ENCODE measurements at regions not wholly inside any gene's neighbourhood (a gene's known extent, or its start where the extent isn't known, plus 50 kb on each side); places are given as distances from the start of the nearest gene placed in this dataset.

DNA sequence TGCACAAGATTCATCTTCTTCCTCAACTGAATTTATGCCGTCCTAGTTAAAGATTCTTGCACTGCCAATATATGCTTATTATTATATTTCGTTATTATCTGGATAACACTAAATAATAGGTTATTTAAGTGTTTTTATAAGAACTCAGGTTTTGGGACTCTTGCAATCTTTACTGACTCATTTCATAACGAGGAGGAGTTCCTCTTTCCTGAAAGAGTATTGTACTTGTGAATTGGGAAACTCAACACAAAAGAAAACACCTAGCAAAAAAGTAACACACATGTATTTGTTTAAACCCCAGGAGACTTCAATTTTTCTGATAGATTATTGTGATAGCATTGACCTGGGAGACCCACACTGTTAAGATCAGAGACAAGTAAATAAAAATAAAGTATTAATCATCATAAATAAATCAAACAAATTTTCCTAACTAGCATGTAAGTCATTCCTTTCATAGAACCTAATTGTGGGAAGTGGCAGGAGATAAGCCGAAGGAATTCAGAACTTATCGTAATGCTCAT lies 505.8 kb downstream of the KCNJ2 start:
- no peaks in the 10 kb centered on the region for H3K36me3 ChIP-seq (ENCODE audit: low read length)
- H2AFZ ChIP-seq (ENCODE audit: low read depth, low read length, severe bottlenecking) = no peak overlapping the region
- no peak for TF ChIP-seq CTCF (IDR thresholded peaks at IDR 0.05; ENCODE audit: insufficient read depth, low read length, poor library complexity, severe bottlenecking)
- TF ChIP-seq EZH2phosphoT487 (conservative IDR thresholded peaks at IDR 0.05; ENCODE audit: low read length) = no peak
- no peak overlapping the region for H3K27ac ChIP-seq (ENCODE audit: low read depth, low read length)
- no peak overlapping the region for H3K9ac ChIP-seq (ENCODE audit: low read length)
- no peaks in the 10 kb centered on the region for H3F3A ChIP-seq (ENCODE audit: insufficient read depth)
- no peaks in the 10 kb centered on the region for H3K79me2 ChIP-seq (ENCODE audit: insufficient read depth, low read length)
- H3K9me2 ChIP-seq (replicated peaks; ENCODE audit: insufficient read depth, low read length) = no peaks in the 10 kb centered on the region
- H3K4me2 ChIP-seq (ENCODE audit: low read depth, low read length, poor library complexity, severe bottlenecking) = no peak overlapping the region
- no peaks in the 10 kb centered on the region for H3K9me3 ChIP-seq (ENCODE audit: insufficient read depth, low read length)
- no peak overlapping the region for H3K4me3 ChIP-seq (ENCODE audit: insufficient read depth, low read length, poor library complexity, severe bottlenecking)
- no peaks in the 10 kb centered on the region for H3K27me3 ChIP-seq (ENCODE audit: low read length)
- no peaks in the 10 kb centered on the region for H4K20me1 ChIP-seq (ENCODE audit: low read depth, low read length)

DNA sequence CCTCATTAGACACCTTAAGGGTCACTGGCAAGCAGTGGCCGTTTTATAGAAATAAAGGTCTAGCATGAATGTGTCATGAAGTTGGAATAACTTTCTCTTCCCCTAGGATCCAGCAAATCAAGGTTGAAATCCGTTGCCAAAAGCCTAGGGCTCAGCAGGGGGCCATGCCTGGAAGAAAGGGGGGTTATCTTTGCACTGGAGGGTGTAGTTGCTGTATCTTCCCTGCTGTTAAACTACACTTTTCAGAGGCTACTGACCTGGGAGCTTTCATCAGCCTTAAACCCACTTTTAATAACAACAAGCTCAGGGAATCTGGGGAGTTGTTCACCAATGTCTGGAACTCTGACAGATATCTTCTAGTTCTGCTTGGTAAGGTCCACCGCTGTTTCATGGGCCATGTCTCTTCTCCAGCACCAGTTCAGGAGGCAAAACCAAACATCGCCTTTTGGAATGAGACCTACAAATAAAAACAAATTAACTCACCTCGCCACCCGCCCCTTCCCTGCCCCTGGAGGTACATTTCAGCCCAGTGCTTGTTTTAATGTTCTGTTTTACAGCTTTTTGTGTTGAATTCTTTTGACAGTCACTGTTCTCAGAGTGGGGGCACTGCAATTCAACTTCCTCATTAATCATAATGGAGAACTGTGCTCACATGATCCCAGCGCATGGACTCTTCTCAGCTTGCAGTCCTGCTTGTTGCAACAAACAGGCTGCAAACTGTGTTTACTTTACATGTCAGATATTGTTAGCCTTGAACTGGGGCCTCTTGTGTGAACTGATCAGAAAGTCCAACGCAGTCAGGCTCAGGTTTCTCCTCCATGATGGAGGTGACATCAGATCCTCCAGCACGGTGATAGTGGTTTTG lies 508.7 kb downstream of the KCNJ2 start:
- Histone ChIP-seq H3K79me2 (ENCODE audit: insufficient read depth, low read length) (no peaks in the 10 kb centered on the region), H3K9ac (ENCODE audit: low read length) (no peak overlapping the region), H4K20me1 (ENCODE audit: low read depth, low read length) (no peaks in the 10 kb centered on the region), H3K4me3 (ENCODE audit: insufficient read depth, low read length, poor library complexity, severe bottlenecking) (no peak overlapping the region), H3K9me3 (ENCODE audit: insufficient read depth, low read length) (no peaks in the 10 kb centered on the region), H2AFZ (ENCODE audit: low read depth, low read length, severe bottlenecking) (no peak overlapping the region), H3F3A (ENCODE audit: insufficient read depth) (no peaks in the 10 kb centered on the region), H3K36me3 (ENCODE audit: low read length) (no peaks in the 10 kb centered on the region), H3K27ac (ENCODE audit: low read depth, low read length) (no peak overlapping the region), H3K9me2 (replicated peaks; ENCODE audit: insufficient read depth, low read length) (no peaks in the 10 kb centered on the region), H3K4me2 (ENCODE audit: low read depth, low read length, poor library complexity, severe bottlenecking) (no peak overlapping the region), H3K27me3 (ENCODE audit: low read length) (no peaks in the 10 kb centered on the region)
- TF ChIP-seq CTCF (IDR thresholded peaks at IDR 0.05; ENCODE audit: insufficient read depth, low read length, poor library complexity, severe bottlenecking) (no peak), EZH2phosphoT487 (conservative IDR thresholded peaks at IDR 0.05; ENCODE audit: low read length) (no peak)

GRCh38 chr17:70678889-70679288 lies 509.6 kb downstream of the KCNJ2 start:
- H3K4me3 ChIP-seq (ENCODE audit: insufficient read depth, low read length, poor library complexity, severe bottlenecking) = no peak overlapping the region
- H3K9me3 ChIP-seq (ENCODE audit: insufficient read depth, low read length) = no peaks in the 10 kb centered on the region
- H3K36me3 ChIP-seq (ENCODE audit: low read length) = no peaks in the 10 kb centered on the region
- H2AFZ ChIP-seq (ENCODE audit: low read depth, low read length, severe bottlenecking) = no peak overlapping the region
- no peak overlapping the region for H3K4me2 ChIP-seq (ENCODE audit: low read depth, low read length, poor library complexity, severe bottlenecking)
- H4K20me1 ChIP-seq (ENCODE audit: low read depth, low read length) = no peaks in the 10 kb centered on the region
- no peaks in the 10 kb centered on the region for H3K79me2 ChIP-seq (ENCODE audit: insufficient read depth, low read length)
- H3K27me3 ChIP-seq (ENCODE audit: low read length) = no peaks in the 10 kb centered on the region
- H3K27ac ChIP-seq (ENCODE audit: low read depth, low read length) = no peak overlapping the region
- H3K9ac ChIP-seq (ENCODE audit: low read length) = no peak overlapping the region
- TF ChIP-seq EZH2phosphoT487 (conservative IDR thresholded peaks at IDR 0.05; ENCODE audit: low read length) (no peak), CTCF (IDR thresholded peaks at IDR 0.05; ENCODE audit: insufficient read depth, low read length, poor library complexity, severe bottlenecking) (no peak)
- H3K9me2 ChIP-seq (replicated peaks; ENCODE audit: insufficient read depth, low read length) = no peaks in the 10 kb centered on the region
- H3F3A ChIP-seq (ENCODE audit: insufficient read depth) = no peaks in the 10 kb centered on the region
